PFSK-1 (cell line): ENCODE measurements at regions not wholly inside any gene's neighbourhood (a gene's known extent, or its start where the extent isn't known, plus 50 kb on each side); places are given as distances from the start of the nearest gene placed in this dataset.

Source experiments
- FOXP2 ChIP-seq: optimal IDR thresholded peaks from 2 replicates; pipeline ENCODE3; 2011; ENCODE audit warnings: borderline replicate concordance, control low read depth, inconsistent platforms; ENCODE audit not compliant: insufficient read depth; ENCODE audit errors: extremely low read length, extremely low read depth
- POLR2AphosphoS5 ChIP-seq: IDR thresholded peaks from 2 replicates; pipeline ENCODE4 v1.6.1; 2012; ENCODE audit warnings: low read depth, mild to moderate bottlenecking, control low read depth, low read length, moderate library complexity
- SIN3A ChIP-seq: IDR thresholded peaks from 2 replicates; pipeline ENCODE4 v1.6.1; 2012; ENCODE audit warnings: mild to moderate bottlenecking, low read length, moderate library complexity, borderline replicate concordance; ENCODE audit not compliant: insufficient read depth
- TAF1 ChIP-seq: IDR thresholded peaks from 2 replicates; pipeline ENCODE4 v1.6.1; 2012; ENCODE audit warnings: low read length, control low read depth, borderline replicate concordance; ENCODE audit not compliant: insufficient read depth
- TF ChIP-seq, protein P1 (sequence below), 2 experiments: IDR thresholded peaks; 2 replicates each; pipeline versions ENCODE4 v1.6.1 to v1.8.0; 2011 to 2012; ENCODE audit warnings: low read depth in 2 of 2, low read length in 2 of 2, control low read depth in 1 of 2, inconsistent platforms in 1 of 2, mild to moderate bottlenecking in 1 of 2, moderate library complexity in 1 of 2; ENCODE audit not compliant: insufficient read depth in 1 of 2

GRCh38 chr1:181359012-181359411 is 124.3 kb upstream of the CACNA1E start:
- TF ChIP-seq FOXP2 (no peak), TAF1 (no peak), POLR2AphosphoS5 (no peak), SIN3A (no peak)
- TF ChIP-seq, protein P1, sequence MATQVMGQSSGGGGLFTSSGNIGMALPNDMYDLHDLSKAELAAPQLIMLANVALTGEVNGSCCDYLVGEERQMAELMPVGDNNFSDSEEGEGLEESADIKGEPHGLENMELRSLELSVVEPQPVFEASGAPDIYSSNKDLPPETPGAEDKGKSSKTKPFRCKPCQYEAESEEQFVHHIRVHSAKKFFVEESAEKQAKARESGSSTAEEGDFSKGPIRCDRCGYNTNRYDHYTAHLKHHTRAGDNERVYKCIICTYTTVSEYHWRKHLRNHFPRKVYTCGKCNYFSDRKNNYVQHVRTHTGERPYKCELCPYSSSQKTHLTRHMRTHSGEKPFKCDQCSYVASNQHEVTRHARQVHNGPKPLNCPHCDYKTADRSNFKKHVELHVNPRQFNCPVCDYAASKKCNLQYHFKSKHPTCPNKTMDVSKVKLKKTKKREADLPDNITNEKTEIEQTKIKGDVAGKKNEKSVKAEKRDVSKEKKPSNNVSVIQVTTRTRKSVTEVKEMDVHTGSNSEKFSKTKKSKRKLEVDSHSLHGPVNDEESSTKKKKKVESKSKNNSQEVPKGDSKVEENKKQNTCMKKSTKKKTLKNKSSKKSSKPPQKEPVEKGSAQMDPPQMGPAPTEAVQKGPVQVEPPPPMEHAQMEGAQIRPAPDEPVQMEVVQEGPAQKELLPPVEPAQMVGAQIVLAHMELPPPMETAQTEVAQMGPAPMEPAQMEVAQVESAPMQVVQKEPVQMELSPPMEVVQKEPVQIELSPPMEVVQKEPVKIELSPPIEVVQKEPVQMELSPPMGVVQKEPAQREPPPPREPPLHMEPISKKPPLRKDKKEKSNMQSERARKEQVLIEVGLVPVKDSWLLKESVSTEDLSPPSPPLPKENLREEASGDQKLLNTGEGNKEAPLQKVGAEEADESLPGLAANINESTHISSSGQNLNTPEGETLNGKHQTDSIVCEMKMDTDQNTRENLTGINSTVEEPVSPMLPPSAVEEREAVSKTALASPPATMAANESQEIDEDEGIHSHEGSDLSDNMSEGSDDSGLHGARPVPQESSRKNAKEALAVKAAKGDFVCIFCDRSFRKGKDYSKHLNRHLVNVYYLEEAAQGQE (IDR thresholded peaks at IDR 0.05; ENCODE audit: insufficient read depth in 1 of 2, low read depth in 2 of 2, low read length in 2 of 2), result no peak

DNA sequence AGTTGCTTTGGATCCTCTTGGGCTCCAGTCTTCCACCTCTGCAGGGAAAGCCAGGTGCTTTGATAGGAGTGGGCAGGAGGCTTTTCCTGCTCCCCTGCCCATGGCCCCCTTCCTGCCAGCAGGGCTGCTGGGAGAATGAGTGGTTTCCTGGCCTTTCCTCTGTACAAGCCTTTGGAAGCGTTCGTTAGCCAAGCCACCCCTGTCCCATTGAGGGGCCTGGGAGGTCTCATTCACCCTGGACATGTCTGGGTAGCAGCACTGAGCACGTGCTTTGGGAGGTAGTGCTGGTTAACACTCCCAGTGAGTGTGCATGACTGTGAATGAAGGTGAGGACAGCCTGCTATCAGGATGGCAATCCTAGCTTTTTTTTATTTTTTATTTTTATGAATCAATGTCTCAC is 118.5 kb upstream of the CACNA1E start:
- no peak for TF ChIP-seq FOXP2
- TF ChIP-seq, protein P1 (IDR thresholded peaks at IDR 0.05; ENCODE audit: insufficient read depth in 1 of 2, low read depth in 2 of 2, low read length in 2 of 2), result no peak
- no peak for TF ChIP-seq SIN3A
- TF ChIP-seq TAF1, result no peak
- TF ChIP-seq POLR2AphosphoS5, result no peak

GRCh38 chr1:181366910-181367309 is 116.4 kb upstream of the CACNA1E start:
- no peak for TF ChIP-seq SIN3A
- TF ChIP-seq, protein P1 (IDR thresholded peaks at IDR 0.05; ENCODE audit: insufficient read depth in 1 of 2, low read depth in 2 of 2, low read length in 2 of 2), result no peak
- TF ChIP-seq POLR2AphosphoS5, result no peak
- TF ChIP-seq FOXP2, result no peak
- no peak for TF ChIP-seq TAF1

DNA sequence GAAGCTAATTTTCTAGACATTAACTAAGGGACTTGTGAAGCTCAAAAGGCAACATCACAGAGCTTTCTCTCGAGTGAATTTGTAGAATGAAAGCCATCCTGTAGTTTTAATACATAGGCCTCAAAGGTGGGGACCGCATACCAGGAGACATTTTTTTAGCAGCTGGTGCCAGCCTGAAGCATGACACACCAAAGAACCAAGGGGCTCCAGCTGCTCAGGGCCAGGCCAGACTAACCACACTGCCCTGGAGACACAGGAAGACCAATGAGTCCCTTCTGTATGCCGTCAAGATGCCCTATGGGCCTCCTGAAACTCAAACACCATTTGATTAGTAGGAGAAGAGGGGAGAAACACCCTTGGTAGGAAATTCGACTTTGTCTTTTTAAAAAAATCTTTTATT is 113.9 kb upstream of the CACNA1E start:
- TF ChIP-seq SIN3A, result no peak

- TF ChIP-seq, protein P1 (IDR thresholded peaks at IDR 0.05; ENCODE audit: insufficient read depth in 1 of 2, low read depth in 2 of 2, low read length in 2 of 2), result no peak
- no peak for TF ChIP-seq POLR2AphosphoS5
- no peak for TF ChIP-seq SIN3A
- TF ChIP-seq FOXP2, result no peak
- no peak for TF ChIP-seq TAF1
Observed at GRCh38 chr1:181383695-181384094, 99.6 kb upstream of the CACNA1E start.
